HEK293 (cell line): ENCODE measurements at regions not wholly inside any gene's neighbourhood (a gene's known extent, or its start where the extent isn't known, plus 50 kb on each side); places are given as distances from the start of the nearest gene placed in this dataset.

Experiments used
- CTCF ChIA-PET: fragments of 350-600 bp; formaldehyde crosslinking; extraction: SDS; loops from one replicate; lab custom pipeline; 2021; ENCODE audit warnings: antibody characterized with exemption; lab: Yijun Ruan, JAX
- POLR2A ChIA-PET: fragments of 300-600 bp; formaldehyde crosslinking; extraction: SDS; loops from one replicate; lab custom pipeline; 2020; ENCODE audit warnings: antibody characterized with exemption, inconsistent platforms; lab: Yijun Ruan, JAX
- H3K27ac ChIP-seq: fragments of 200-500 bp; sonication (Bioruptor generic); 2 replicates; pipeline ENCODE4 v1.5.1; 2014; ENCODE audit warnings: low read depth, low read length, control low read depth, inconsistent platforms; ENCODE audit errors: extremely low read depth
- H3K36me3 ChIP-seq, 2 experiments: fragments of 200-500 bp in 1 of 2; sonication (Bioruptor generic) in 1 of 2; 1 replicate in 1 of 2; 2 replicates in 1 of 2; pipeline ENCODE4 v1.5.1; 2014 to 2017; ENCODE audit warnings: inconsistent platforms in 2 of 2, low read length in 2 of 2; ENCODE audit not compliant: control insufficient read depth in 2 of 2, insufficient read depth in 1 of 2
- H3K4me1 ChIP-seq: fragments of 200-500 bp; sonication (Bioruptor generic); 2 replicates; pipeline ENCODE4 v1.5.1; 2014; ENCODE audit warnings: mild to moderate bottlenecking, low read length, inconsistent platforms; ENCODE audit not compliant: control insufficient read depth, insufficient read depth
- H3K4me3 ChIP-seq: 2 replicates; pipeline ENCODE4 v1.5.1; 2011; ENCODE audit warnings: low read depth, mild to moderate bottlenecking, control low read depth, low read length, moderate library complexity
- H3K9me3 ChIP-seq: fragments of 200-500 bp; sonication (Bioruptor generic); 2 replicates; pipeline ENCODE4 v1.5.1; 2014; ENCODE audit warnings: low read depth, low read length, inconsistent platforms; ENCODE audit not compliant: control insufficient read depth, insufficient read depth
- AEBP2 ChIP-seq: fragments of 450-650 bp; formaldehyde crosslinking; IDR thresholded peaks from 2 replicates; pipeline ENCODE4 v1.5.1; 2016; ENCODE audit warnings: missing biosample characterization, missing genetic modification characterization, borderline replicate concordance
- ATF2 ChIP-seq: fragments of 450-650 bp; formaldehyde crosslinking; IDR thresholded peaks from 2 replicates; pipeline ENCODE4 v1.5.1; 2016; ENCODE audit warnings: missing biosample characterization, missing genetic modification characterization, low read depth
- FEZF1 ChIP-seq: fragments of 450-650 bp; formaldehyde crosslinking; IDR thresholded peaks from 2 replicates; pipeline ENCODE4 v1.5.1; 2016; ENCODE audit warnings: missing biosample characterization, missing genetic modification characterization
- HOXC10 ChIP-seq: sonication (generic); formaldehyde crosslinking; IDR thresholded peaks from 2 replicates; pipeline ENCODE4 v1.8.1; 2023; ENCODE audit warnings: mild to moderate bottlenecking, missing genetic modification reagents
- OVOL3 ChIP-seq: fragments of 450-650 bp; formaldehyde crosslinking; IDR thresholded peaks from 2 replicates; pipeline ENCODE4 v1.5.1; 2016; ENCODE audit warnings: missing biosample characterization, missing genetic modification characterization
- SP7 ChIP-seq: fragments of 450-650 bp; formaldehyde crosslinking; IDR thresholded peaks from 2 replicates; pipeline ENCODE4 v1.5.1; 2016; ENCODE audit warnings: missing biosample characterization, missing genetic modification characterization
- ZBTB11 ChIP-seq: fragments of 450-650 bp; formaldehyde crosslinking; conservative IDR thresholded peaks from 2 replicates; pipeline ENCODE4 v1.5.1; 2016; ENCODE audit warnings: low read depth, missing biosample characterization, missing genetic modification characterization
- ZBTB17 ChIP-seq: fragments of 450-650 bp; formaldehyde crosslinking; IDR thresholded peaks from 2 replicates; pipeline ENCODE4 v1.5.1; 2016; ENCODE audit warnings: missing biosample characterization, missing genetic modification characterization
- ZBTB7A ChIP-seq: fragments of 450-650 bp; formaldehyde crosslinking; IDR thresholded peaks from 2 replicates; pipeline ENCODE4 v1.5.1; 2016; ENCODE audit warnings: low read depth, missing biosample characterization, missing genetic modification characterization
- ZNF114 ChIP-seq: fragments of 450-650 bp; formaldehyde crosslinking; IDR thresholded peaks from 2 replicates; pipeline ENCODE4 v1.5.0; 2017; ENCODE audit warnings: missing biosample characterization, missing genetic modification characterization
- ZNF133 ChIP-seq: fragments of 450-650 bp; formaldehyde crosslinking; IDR thresholded peaks from 2 replicates; pipeline ENCODE4 v1.5.1; 2016; ENCODE audit warnings: missing biosample characterization, missing genetic modification characterization
- ZNF146 ChIP-seq: fragments of 450-650 bp; formaldehyde crosslinking; IDR thresholded peaks from 2 replicates; pipeline ENCODE4 v1.5.1; 2016; ENCODE audit warnings: missing biosample characterization, missing genetic modification characterization
- ZNF211 ChIP-seq: fragments of 450-650 bp; formaldehyde crosslinking; IDR thresholded peaks from 2 replicates; pipeline ENCODE4 v1.5.1; 2016; ENCODE audit warnings: low read depth, missing biosample characterization, missing genetic modification characterization
- ZNF221 ChIP-seq: fragments of 450-650 bp; formaldehyde crosslinking; IDR thresholded peaks from 2 replicates; pipeline ENCODE4 v1.5.1; 2017; ENCODE audit warnings: missing biosample characterization, missing genetic modification characterization, borderline replicate concordance
- ZNF292 ChIP-seq: fragments of 450-650 bp; formaldehyde crosslinking; IDR thresholded peaks from 2 replicates; pipeline ENCODE4 v1.5.1; 2016; ENCODE audit warnings: low read depth, missing biosample characterization, missing genetic modification characterization, borderline replicate concordance
- ZNF560 ChIP-seq: fragments of 450-650 bp; formaldehyde crosslinking; IDR thresholded peaks from 2 replicates; pipeline ENCODE4 v1.5.1; 2017; ENCODE audit warnings: missing biosample characterization, missing genetic modification characterization, borderline replicate concordance
- ZXDB ChIP-seq: fragments of 450-650 bp; formaldehyde crosslinking; IDR thresholded peaks from 2 replicates; pipeline ENCODE4 v1.5.1; 2016; ENCODE audit warnings: missing biosample characterization, missing genetic modification characterization
- TF ChIP-seq, protein P1 (sequence below): fragments of 450-650 bp; formaldehyde crosslinking; IDR thresholded peaks from 2 replicates; pipeline ENCODE4 v1.5.1; 2017; ENCODE audit warnings: missing biosample characterization, missing genetic modification characterization
- TF ChIP-seq, protein P2 (sequence below): fragments of 450-650 bp; formaldehyde crosslinking; IDR thresholded peaks from 2 replicates; pipeline ENCODE4 v1.5.1; 2017; ENCODE audit warnings: missing biosample characterization, missing genetic modification characterization

GRCh38 chr2:134083548-134083947, 170.3 kb upstream of the MGAT5 start:
- CTCF ChIA-PET = interaction anchor here (0.9 to 1.4 kb wide), 3 partner anchors 140 to 199 kb away, joined by 3 to 6 read pairs (median 4); no protein-coding TSS in a partner anchor
- Histone ChIP-seq H3K4me3 (no peak overlapping the region), H3K36me3 (no peaks in the 10 kb centered on the region), H3K9me3 (no peaks in the 10 kb centered on the region), H3K27ac (no peak overlapping the region), H3K4me1 (no peaks in the 10 kb centered on the region)
- POLR2A ChIA-PET = interaction anchor here (0.6 kb wide), 1 partner anchor 118 kb away, joined by 3 read pairs; no protein-coding TSS in a partner anchor
- TF ChIP-seq OVOL3 (tag by site-specific recombination) (no peak), ZBTB11 (no peak), ZNF221 (tag by site-specific recombination) (no peak), ZNF292 (tag by site-specific recombination) (no peak), ZNF560 (tag by site-specific recombination) (no peak), ZXDB (no peak), ZNF211 (tag by site-specific recombination) (no peak), SP7 (tag by site-specific recombination) (no peak), ATF2 (tag by site-specific recombination) (no peak), ZNF133 (tag by site-specific recombination) (no peak), ZNF114 (tag by site-specific recombination) (no peak), AEBP2 (tag by site-specific recombination) (no peak), FEZF1 (tag by site-specific recombination) (no peak), ZBTB7A (tag by site-specific recombination) (no peak), ZBTB17 (no peak), ZNF146 (no peak), HOXC10 (no peak)
- TF ChIP-seq, protein P1, sequence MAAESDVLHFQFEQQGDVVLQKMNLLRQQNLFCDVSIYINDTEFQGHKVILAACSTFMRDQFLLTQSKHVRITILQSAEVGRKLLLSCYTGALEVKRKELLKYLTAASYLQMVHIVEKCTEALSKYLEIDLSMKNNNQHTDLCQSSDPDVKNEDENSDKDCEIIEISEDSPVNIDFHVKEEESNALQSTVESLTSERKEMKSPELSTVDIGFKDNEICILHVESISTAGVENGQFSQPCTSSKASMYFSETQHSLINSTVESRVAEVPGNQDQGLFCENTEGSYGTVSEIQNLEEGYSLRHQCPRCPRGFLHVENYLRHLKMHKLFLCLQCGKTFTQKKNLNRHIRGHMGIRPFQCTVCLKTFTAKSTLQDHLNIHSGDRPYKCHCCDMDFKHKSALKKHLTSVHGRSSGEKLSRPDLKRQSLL (tag by site-specific recombination) = no peak
- TF ChIP-seq, protein P2, sequence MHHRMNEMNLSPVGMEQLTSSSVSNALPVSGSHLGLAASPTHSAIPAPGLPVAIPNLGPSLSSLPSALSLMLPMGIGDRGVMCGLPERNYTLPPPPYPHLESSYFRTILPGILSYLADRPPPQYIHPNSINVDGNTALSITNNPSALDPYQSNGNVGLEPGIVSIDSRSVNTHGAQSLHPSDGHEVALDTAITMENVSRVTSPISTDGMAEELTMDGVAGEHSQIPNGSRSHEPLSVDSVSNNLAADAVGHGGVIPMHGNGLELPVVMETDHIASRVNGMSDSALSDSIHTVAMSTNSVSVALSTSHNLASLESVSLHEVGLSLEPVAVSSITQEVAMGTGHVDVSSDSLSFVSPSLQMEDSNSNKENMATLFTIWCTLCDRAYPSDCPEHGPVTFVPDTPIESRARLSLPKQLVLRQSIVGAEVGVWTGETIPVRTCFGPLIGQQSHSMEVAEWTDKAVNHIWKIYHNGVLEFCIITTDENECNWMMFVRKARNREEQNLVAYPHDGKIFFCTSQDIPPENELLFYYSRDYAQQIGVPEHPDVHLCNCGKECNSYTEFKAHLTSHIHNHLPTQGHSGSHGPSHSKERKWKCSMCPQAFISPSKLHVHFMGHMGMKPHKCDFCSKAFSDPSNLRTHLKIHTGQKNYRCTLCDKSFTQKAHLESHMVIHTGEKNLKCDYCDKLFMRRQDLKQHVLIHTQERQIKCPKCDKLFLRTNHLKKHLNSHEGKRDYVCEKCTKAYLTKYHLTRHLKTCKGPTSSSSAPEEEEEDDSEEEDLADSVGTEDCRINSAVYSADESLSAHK (tag by site-specific recombination) = no peak
